ENCODE measurements at regions not wholly inside any gene's neighbourhood (a gene's known extent, or its start where the extent isn't known, plus 50 kb on each side); places are given as distances from the start of the nearest gene placed in this dataset.

DNA sequence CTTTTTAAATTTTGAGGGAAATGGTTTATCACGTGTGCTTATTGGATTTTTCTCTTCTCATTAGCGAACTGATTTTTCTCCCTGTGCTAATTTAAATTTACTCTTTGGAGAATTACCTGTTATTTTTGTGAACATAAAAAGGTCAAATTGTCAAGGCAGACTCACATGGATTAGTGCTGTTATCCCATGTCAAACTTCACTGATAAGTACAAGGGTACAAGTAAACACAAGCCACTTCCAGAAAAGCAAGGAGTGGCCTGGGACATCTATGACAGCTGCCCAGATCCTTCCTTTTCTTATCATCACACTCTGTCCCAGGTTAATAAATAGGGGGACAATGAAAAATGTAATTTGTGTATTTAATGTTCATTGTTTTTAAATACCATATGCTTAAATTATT, 901.2 kb downstream of the LTN1 start:
- TF ChIP-seq, protein P1, sequence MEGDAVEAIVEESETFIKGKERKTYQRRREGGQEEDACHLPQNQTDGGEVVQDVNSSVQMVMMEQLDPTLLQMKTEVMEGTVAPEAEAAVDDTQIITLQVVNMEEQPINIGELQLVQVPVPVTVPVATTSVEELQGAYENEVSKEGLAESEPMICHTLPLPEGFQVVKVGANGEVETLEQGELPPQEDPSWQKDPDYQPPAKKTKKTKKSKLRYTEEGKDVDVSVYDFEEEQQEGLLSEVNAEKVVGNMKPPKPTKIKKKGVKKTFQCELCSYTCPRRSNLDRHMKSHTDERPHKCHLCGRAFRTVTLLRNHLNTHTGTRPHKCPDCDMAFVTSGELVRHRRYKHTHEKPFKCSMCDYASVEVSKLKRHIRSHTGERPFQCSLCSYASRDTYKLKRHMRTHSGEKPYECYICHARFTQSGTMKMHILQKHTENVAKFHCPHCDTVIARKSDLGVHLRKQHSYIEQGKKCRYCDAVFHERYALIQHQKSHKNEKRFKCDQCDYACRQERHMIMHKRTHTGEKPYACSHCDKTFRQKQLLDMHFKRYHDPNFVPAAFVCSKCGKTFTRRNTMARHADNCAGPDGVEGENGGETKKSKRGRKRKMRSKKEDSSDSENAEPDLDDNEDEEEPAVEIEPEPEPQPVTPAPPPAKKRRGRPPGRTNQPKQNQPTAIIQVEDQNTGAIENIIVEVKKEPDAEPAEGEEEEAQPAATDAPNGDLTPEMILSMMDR (IDR thresholded peaks at IDR 0.05; ENCODE audit: insufficient read depth, low read length, poor library complexity, severe bottlenecking) = no peak
- TF ChIP-seq EZH2phosphoT487 (conservative IDR thresholded peaks at IDR 0.05; ENCODE audit: low read length) = no peak
